NCI-H2171 treated with DMSO at 0.1 percent for 48 hours (cell line): ENCODE measurements at regions not wholly inside any gene's neighbourhood (a gene's known extent, or its start where the extent isn't known, plus 50 kb on each side); places are given as distances from the start of the nearest gene placed in this dataset.

Experiments used
- DNase-seq: peaks from one replicate; lab custom pipeline; 2025; lab: John Stamatoyannopoulos, UW

DNA sequence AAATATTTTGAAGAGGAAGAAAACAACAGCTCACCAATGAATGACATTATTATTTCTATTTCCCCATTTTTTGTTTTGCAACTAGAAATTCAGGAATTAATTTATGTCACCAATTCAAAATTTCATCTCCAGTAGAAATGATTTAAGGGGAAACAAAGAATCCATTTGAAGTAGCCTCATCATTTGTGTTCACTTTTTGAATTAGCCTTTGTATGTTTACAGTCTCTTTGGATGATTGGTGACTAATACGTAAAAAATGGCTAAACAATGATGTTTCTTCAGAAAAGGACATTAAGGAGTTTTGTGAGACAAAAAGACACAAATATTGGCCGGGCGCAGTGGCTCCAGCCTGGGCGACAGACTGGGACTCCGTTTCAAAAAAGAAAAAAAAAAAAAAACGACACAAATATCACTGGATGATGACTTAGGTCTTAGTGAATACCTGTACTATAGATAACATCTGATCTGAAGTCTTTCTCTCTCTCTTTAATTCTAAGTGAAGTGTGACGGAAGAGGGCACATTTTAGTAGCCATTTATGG, 313.2 kb downstream of the PIK3C3 start:
- DNase-seq = no peak

GRCh38 chr18:42268798-42269197, 313.8 kb downstream of the PIK3C3 start:
- peak; percentile 64 for DNase-seq

- no peak for DNase-seq
Observed at GRCh38 chr18:42271647-42272414, 316.8 kb downstream of the PIK3C3 start.

DNA sequence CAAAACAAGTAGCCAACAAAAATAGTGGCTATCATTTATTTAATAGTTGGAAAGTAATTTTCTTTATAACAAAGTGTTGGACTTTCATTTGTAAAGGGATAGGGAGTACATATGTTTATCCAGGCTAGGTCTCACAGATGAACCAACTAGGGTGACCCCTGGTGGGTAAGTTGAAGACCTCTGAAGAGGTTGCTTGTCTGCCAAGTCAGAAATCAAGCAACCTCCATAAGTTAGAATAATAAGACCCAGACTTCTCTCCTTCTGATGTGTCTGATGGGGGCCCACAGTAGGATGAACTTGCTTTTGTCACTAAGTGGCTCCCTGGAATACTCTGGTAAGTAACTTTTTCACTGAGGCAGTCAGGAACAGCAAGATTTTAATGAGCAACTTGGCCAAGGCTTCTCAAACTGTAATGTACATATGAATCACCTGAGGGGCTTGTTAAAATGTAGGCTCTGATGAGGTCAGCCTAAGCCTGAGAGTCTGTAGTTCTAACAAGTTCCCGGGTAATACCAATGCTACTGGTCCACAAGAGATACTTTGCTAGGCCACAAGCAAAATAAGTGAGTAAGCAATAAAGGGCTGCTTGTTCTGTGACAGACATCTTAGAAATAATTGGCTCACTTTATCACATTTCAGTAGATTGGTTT, 319.6 kb downstream of the PIK3C3 start:
- peak; percentile 10 for DNase-seq

- no peak for DNase-seq
Observed at GRCh38 chr18:42275138-42275535, 320.1 kb downstream of the PIK3C3 start.

DNA sequence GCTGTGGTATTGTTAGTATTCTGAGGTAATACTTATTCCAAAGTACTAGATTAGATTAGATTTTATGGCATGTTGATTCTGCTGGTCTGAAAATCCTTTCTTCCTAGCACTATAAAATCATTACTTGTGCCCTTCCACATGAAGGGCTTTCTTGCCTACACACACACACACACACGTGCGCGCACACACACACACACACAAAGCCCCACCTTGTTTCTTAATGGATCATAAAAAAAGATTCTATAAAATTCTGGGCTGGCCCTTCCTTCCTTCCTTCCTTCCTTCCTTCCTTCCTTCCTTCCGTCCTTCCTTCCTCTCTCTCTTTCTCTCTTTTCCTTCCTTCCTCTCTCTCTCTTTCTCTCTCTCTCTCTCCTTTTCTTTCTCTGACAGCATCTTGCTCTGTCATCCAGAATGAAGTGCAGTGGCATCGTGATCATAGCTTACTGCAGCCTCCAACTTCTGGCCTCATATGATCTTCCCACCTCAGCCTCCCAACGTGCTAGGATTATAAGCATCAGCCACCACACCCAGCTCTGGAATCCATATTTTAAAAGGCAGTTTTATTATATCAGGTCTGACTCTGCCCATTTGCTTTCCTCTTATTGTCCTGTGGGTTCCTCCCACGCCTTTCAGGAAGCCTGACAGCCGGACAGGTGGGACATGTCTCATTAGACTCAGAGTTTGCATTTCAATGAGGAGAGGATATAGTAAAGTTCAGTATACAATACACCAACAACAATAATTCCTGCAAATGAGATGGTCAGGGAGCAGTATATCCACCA, 321.1 kb downstream of the PIK3C3 start:
- DNase-seq = no peak

DNA sequence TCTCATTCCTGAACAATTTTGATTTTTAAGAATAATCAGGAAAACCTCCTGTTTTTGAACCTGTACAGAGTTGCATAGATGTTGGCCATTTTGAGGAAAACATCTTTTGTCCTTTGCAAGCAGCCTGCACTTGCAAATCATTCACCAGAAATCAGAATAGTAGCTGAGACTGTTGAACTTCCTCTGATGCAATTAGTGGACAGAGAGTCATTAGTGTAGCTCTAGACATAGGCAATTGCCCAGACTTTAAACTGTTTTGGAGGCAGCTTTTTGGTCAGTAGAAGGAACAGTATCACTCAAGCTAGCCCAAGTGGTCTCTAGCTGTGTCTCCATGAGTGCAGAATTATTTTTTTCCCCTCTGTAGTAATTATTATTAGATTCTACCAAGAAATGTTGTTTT, 326.1 kb downstream of the PIK3C3 start:
- no peak for DNase-seq

DNA sequence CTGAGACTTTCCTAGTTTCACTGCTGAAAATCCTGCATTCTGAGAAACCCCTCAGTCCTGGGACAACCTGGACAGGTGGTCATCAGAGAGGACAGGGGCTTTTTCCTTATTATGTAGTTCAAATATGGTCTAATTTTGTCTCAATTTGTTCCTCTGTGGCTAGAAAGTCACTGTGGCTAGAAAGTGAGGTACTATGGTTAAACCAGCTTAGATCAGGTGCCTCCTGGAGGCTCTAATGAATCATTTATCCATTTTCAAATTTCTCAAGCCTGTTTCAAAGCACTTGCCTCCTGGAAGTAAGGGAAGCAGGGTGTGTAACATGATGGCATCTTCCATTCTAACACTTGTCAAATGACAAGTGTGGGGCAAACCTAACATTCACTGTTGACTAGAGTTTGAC, 326.8 kb downstream of the PIK3C3 start:
- DNase-seq = no peak

- DNase-seq = peak; percentile 98
Observed at GRCh38 chr18:42287047-42287446, 332.0 kb downstream of the PIK3C3 start.

DNA sequence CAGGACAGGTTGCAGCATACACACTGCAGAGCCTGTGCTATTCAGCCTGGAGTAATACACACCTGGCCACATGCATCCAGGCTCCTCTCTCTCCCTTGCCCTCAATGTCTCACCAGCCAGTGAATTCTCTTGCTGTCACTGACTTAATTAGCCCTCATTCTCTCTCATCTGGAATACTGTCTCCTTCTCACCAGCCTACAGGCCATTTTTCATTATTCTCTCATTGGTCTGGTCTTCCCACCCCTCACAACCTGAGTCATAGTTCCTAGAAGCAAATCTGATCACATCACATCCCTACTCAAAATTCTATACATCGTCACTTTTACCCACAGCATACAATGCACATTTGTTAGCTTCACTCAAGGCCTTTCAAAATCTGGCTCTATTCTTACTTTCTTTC, 333.1 kb downstream of the PIK3C3 start:
- DNase-seq = peak; percentile 20

DNA sequence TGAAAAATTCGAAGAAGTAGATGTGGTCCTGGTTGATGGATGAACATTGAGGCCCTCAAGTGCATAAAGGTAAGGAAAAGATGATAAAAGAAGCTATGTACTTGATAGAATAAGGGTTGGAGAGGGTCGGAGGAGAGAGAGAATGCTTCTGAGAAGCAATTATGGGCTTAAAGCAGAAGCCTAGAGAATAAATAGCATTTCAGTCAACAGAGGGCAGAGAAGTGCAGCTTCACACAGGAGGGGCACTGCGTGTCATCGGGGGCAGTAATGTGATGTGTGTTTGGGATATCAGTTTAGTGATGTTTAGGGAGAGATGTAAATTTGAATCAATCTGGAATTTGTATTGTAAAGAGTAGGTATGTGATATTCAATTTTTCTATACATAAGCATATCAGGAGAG, 334.5 kb downstream of the PIK3C3 start:
- no peak for DNase-seq

GRCh38 chr18:42290318-42291307, 335.6 kb downstream of the PIK3C3 start:
- DNase-seq = peak; percentile 5

GRCh38 chr18:42292654-42293053, 337.6 kb downstream of the PIK3C3 start:
- DNase-seq = no peak

DNA sequence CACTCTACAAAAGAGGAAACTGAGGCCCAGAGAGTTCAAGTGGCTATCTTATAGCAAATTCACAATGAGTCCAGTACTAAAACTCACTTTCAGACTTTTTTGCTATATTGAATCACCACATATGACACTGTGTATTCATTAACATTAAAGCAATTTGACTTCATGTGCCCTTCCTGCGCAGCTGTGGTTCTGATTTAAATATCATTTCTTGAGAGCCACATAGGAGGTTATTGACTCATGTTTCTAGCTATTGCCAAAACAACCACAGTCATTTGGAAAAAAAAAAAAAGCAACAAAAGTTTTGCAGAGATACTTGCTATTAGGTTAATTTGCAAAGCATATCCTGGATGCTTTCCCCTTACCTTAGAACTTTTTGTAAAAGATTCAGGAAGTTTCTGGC, 341.2 kb downstream of the PIK3C3 start:
- DNase-seq = no peak

- no peak for DNase-seq
Observed at GRCh38 chr18:42296723-42297122, 341.7 kb downstream of the PIK3C3 start.

DNA sequence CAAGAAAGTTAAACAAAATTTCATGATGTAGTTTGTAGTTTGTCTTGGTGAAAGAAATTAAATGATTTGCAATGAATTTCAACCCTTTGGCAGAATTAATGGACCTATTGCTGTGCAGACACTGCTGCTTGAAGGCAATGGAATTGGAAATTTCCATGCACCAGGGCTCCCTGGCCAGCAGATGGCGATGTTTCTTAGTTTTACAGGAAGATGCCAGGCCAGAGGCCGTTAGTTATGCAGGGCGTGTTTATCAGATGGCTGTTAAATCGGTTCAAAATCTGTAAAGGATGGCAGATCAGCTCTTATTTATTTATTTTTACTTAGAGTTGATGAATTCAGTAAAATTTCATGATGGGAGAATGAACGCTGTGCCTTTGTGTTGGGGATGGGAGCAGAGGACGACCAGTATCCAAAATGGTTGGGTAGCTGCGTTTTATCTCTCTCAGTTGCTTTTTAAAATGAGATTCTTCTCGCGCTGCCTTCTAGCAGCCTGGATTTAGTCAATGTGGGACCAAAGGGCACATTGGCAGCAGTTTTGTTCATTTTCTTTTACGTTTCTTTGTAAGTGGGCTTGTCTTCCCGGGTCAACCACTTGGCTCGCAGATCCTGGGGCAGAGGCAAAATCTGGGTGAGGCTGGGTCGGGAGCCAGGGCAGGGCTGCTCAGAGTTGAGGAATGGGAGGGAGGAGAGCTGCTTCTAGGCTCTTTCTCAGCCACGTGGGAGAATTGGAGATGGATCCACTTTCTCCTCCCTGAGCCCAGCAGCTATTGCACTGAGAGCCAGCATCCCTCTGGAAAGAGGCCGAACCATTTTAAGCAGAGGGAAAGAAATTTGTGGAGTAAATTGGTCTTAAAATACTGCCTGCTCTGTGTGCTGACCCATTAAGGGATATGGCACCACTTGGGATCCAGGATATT, 344.0 kb downstream of the PIK3C3 start:
- peak; percentile 92 for DNase-seq

- no peak for DNase-seq
Observed at GRCh38 chr18:42305869-42306593, 351.0 kb downstream of the PIK3C3 start.

DNA sequence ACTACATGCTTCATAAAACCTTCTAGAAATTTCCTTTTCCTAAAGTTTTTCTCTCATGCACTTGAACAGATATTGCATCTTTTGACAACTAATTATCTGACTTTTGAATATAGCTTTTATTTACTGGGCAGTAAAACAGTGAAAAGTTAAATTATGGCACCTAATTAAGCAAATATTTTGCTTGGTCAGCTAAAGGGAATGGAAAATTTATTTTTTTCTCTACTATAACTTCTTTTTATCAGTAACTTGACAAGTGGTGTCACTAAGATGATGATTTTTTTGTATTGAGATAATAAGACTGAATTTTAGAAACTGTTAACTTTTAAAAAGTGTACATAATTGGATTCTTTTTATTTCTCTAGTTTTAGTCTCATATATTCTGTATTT, 351.6 kb downstream of the PIK3C3 start:
- DNase-seq = no peak

GRCh38 chr18:42310956-42311355, 355.9 kb downstream of the PIK3C3 start:
- DNase-seq = peak; percentile 12

DNA sequence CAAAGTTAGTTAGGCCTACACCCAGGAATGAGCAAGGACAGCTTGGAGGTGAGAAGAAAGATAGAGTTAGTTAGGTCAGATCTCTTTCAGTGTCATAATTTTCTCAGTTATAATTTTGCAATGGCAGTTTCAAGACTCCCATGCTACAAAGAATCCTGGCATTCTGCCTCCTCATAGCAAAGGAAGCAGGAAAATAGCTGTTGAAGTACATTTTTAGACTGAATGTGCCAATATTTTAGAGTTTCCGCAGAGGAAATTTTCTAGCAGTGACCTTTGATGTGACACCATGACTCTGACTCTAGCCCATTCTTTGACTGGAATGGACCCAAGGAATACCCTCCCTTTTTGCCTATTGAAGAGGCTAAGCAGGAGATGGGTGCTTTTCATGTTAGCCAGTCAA, 371.7 kb downstream of the PIK3C3 start:
- no peak for DNase-seq
